Liver (tissue), 3 donors: ENCODE measurements at regions not wholly inside any gene's neighbourhood (a gene's known extent, or its start where the extent isn't known, plus 50 kb on each side); places are given as distances from the start of the nearest gene placed in this dataset.

Experiments
- ATF3 ChIP-seq: IDR thresholded peaks from 2 replicates; pipeline ENCODE4 v1.6.1; 2016; ENCODE audit warnings: antibody characterized with exemption
- CTCF ChIP-seq: fragments of 150-350 bp; IDR thresholded peaks from 2 replicates; pipeline ENCODE4 v1.5.1; 2017; ENCODE audit warnings: improper control_type of control experiment, low read depth, low read length; ENCODE audit not compliant: missing input control
- GABPA ChIP-seq, 2 donors: IDR thresholded peaks in 1 of 2; conservative IDR thresholded peaks in 1 of 2; 2 replicates each; pipeline ENCODE4 v1.6.1; 2016; ENCODE audit warnings: antibody characterized with exemption in 2 of 2, mild to moderate bottlenecking in 1 of 2, moderate library complexity in 1 of 2
- JUND ChIP-seq, 2 donors: IDR thresholded peaks; 2 replicates each; pipeline ENCODE4 v1.6.1; 2016; ENCODE audit warnings: antibody characterized with exemption in 2 of 2
- MAX ChIP-seq: IDR thresholded peaks from 2 replicates; pipeline ENCODE4 v1.6.1; 2016; ENCODE audit warnings: antibody characterized with exemption
- RAD21 ChIP-seq, 2 donors: IDR thresholded peaks; 2 replicates each; pipeline ENCODE4 v1.6.1; 2016; ENCODE audit warnings: antibody characterized with exemption in 2 of 2, mild to moderate bottlenecking in 2 of 2
- REST ChIP-seq: IDR thresholded peaks from 2 replicates; pipeline ENCODE4 v1.6.1; 2016; ENCODE audit warnings: antibody characterized with exemption, mild to moderate bottlenecking
- RXRA ChIP-seq, 2 donors: IDR thresholded peaks; 2 replicates each; pipeline ENCODE4 v1.6.1; 2017 to 2018; ENCODE audit warnings: antibody characterized with exemption in 2 of 2, mild to moderate bottlenecking in 1 of 2
- SP1 ChIP-seq: IDR thresholded peaks from 2 replicates; pipeline ENCODE4 v1.6.1; 2018; ENCODE audit warnings: antibody characterized with exemption, mild to moderate bottlenecking
- TAF1 ChIP-seq: conservative IDR thresholded peaks from 2 replicates; pipeline ENCODE4 v1.6.1; 2016; ENCODE audit warnings: antibody characterized with exemption, mild to moderate bottlenecking
- YY1 ChIP-seq: IDR thresholded peaks from 2 replicates; pipeline ENCODE4 v1.6.1; 2016; ENCODE audit warnings: antibody characterized with exemption, mild to moderate bottlenecking
- donor health status: healthy.
- donor health status: healthy.

- no peak for TF ChIP-seq JUND (IDR thresholded peaks at IDR 0.05)
- no peak for TF ChIP-seq CTCF
- no peak for TF ChIP-seq TAF1
- no peak for TF ChIP-seq RAD21 (IDR thresholded peaks at IDR 0.05)
- no peak for TF ChIP-seq SP1
- no peak for TF ChIP-seq MAX
- TF ChIP-seq YY1, result no peak
- TF ChIP-seq GABPA (IDR thresholded peaks at IDR 0.05 in 1 of 2, conservative IDR thresholded peaks at IDR 0.05 in 1 of 2), result no peak
- no peak for TF ChIP-seq REST
- TF ChIP-seq RXRA (IDR thresholded peaks at IDR 0.05), result no peak
- TF ChIP-seq ATF3, result no peak
These were observed 118.9 kb downstream of the TMEM18 start for GRCh38 chr2:558302-558642.
